Calu3 (cell line): ENCODE measurements at regions not wholly inside any gene's neighbourhood (a gene's known extent, or its start where the extent isn't known, plus 50 kb on each side); places are given as distances from the start of the nearest gene placed in this dataset.

Experiments used
- BruUV-seq: library from RNA; stranded (reverse); fragments of 400-500 nt; replicated peaks from 2 replicates; lab custom pipeline; 2021; lab: Mats Ljungman, UMichigan
- CTCF ChIA-PET: fragments of 300-600 bp; sonication (Branson Sonifier 250); formaldehyde crosslinking; loops from one replicate; lab custom pipeline; 2022; ENCODE audit warnings: antibody characterized with exemption; lab: Charles Lee
- DNase-seq: peaks from one replicate; pipeline ENCODE4 v3.0.0; 2022
- H3K27ac Mint-ChIP-seq: one replicate; pipeline ENCODE4 v1.8.0; 2022; ENCODE audit warnings: mixed read lengths; ENCODE audit not compliant: unreplicated experiment
- H3K27me3 Mint-ChIP-seq: one replicate; pipeline ENCODE4 v1.8.0; 2022; ENCODE audit warnings: mixed read lengths; ENCODE audit not compliant: unreplicated experiment
- H3K36me3 Mint-ChIP-seq: one replicate; pipeline ENCODE4 v1.8.0; 2022; ENCODE audit warnings: mild to moderate bottlenecking, moderate library complexity, mixed read lengths; ENCODE audit not compliant: insufficient read depth, unreplicated experiment
- H3K4me1 Mint-ChIP-seq: one replicate; pipeline ENCODE4 v1.8.0; 2022; ENCODE audit warnings: mild to moderate bottlenecking, low read depth, mixed read lengths; ENCODE audit not compliant: unreplicated experiment
- H3K4me3 Mint-ChIP-seq: one replicate; pipeline ENCODE4 v1.8.0; 2022; ENCODE audit warnings: mild to moderate bottlenecking, low read depth, moderate library complexity, mixed read lengths; ENCODE audit not compliant: unreplicated experiment
- H3K9me3 Mint-ChIP-seq: one replicate; pipeline ENCODE4 v1.8.0; 2022; ENCODE audit warnings: low read depth, mixed read lengths; ENCODE audit not compliant: unreplicated experiment
- CTCF ChIP-seq: fragments of 200-600 bp; IDR thresholded peaks from one replicate; pipeline ENCODE4 v1.8.0; 2022; ENCODE audit warnings: antibody characterized with exemption; ENCODE audit not compliant: unreplicated experiment
- intact Hi-C: fragments of 100-400 bp; cut with micrococcal nuclease; formaldehyde crosslinking; loops from one replicate; pipeline ENCODE4 v1.10.0; 2022; ENCODE audit not compliant: unreplicated experiment

GRCh38 chr4:1460967-1461868 lies 55.0 kb upstream of the NKX1-1 start:
- CTCF ChIA-PET, result no interaction called here
- H3K36me3 Mint-ChIP-seq, result no peaks in the 10 kb centered on the region
- BruUV-seq, result no TSS peak
- TF ChIP-seq CTCF, result no peak
- H3K9me3 Mint-ChIP-seq, result no peaks in the 10 kb centered on the region
- no peak for DNase-seq
- intact Hi-C loops, result no loop called here
- no peak overlapping the region for H3K4me3 Mint-ChIP-seq
- H3K27me3 Mint-ChIP-seq, result peaks cover 72% of the 10 kb centered on the region
- H3K27ac Mint-ChIP-seq, result no peak overlapping the region
- no peaks in the 10 kb centered on the region for H3K4me1 Mint-ChIP-seq

GRCh38 chr4:1459722-1460511 lies 53.7 kb upstream of the NKX1-1 start:
- peaks cover 73% of the 10 kb centered on the region for H3K27me3 Mint-ChIP-seq
- no peaks in the 10 kb centered on the region for H3K4me1 Mint-ChIP-seq
- DNase-seq, result no peak
- H3K27ac Mint-ChIP-seq, result no peak overlapping the region
- H3K9me3 Mint-ChIP-seq, result no peaks in the 10 kb centered on the region
- no peak overlapping the region for H3K4me3 Mint-ChIP-seq
- intact Hi-C loops, result no loop called here
- BruUV-seq, result no TSS peak
- CTCF ChIA-PET, result no interaction called here
- no peaks in the 10 kb centered on the region for H3K36me3 Mint-ChIP-seq
- no peak for TF ChIP-seq CTCF

- Mint-ChIP-seq H3K27ac (no peak overlapping the region), H3K4me1 (no peaks in the 10 kb centered on the region), H3K4me3 (no peak overlapping the region), H3K9me3 (no peaks in the 10 kb centered on the region), H3K36me3 (no peaks in the 10 kb centered on the region), H3K27me3 (peaks cover 76% of the 10 kb centered on the region)
- no TSS peak for BruUV-seq
- no peak for TF ChIP-seq CTCF
- CTCF ChIA-PET, result no interaction called here
- DNase-seq, result no peak
- intact Hi-C loops, result no loop called here
Observed at GRCh38 chr4:1459081-1459721, 53.0 kb upstream of the NKX1-1 start.

- no TSS peak for BruUV-seq
- H3K4me3 Mint-ChIP-seq, result no peak overlapping the region
- intact Hi-C loops, result no loop called here
- H3K27ac Mint-ChIP-seq, result no peak overlapping the region
- DNase-seq, result no peak
- CTCF ChIA-PET, result no interaction called here
- no peak for TF ChIP-seq CTCF
- H3K4me1 Mint-ChIP-seq, result no peaks in the 10 kb centered on the region
- no peaks in the 10 kb centered on the region for H3K36me3 Mint-ChIP-seq
- peaks cover 5% of the 10 kb centered on the region for H3K9me3 Mint-ChIP-seq
- peaks cover 79% of the 10 kb centered on the region for H3K27me3 Mint-ChIP-seq
Observed at GRCh38 chr4:1458581-1458980, 52.3 kb upstream of the NKX1-1 start.
